Glutamatergic neuron (in vitro differentiated cells): ENCODE measurements at regions not wholly inside any gene's neighbourhood (a gene's known extent, or its start where the extent isn't known, plus 50 kb on each side); places are given as distances from the start of the nearest gene placed in this dataset.

Source experiments
- DNase-seq: peaks from one replicate; pipeline ENCODE4 v3.0.0; 2022
- H3K27ac Mint-ChIP-seq: one replicate; pipeline ENCODE4 v1.8.0; 2020; ENCODE audit warnings: mild to moderate bottlenecking, mixed read lengths, inconsistent platforms; ENCODE audit not compliant: unreplicated experiment
- H3K27me3 Mint-ChIP-seq: one replicate; pipeline ENCODE4 v1.8.0; 2020; ENCODE audit warnings: mild to moderate bottlenecking, moderate library complexity, mixed read lengths, inconsistent platforms; ENCODE audit not compliant: unreplicated experiment
- H3K36me3 Mint-ChIP-seq: one replicate; pipeline ENCODE4 v1.8.0; 2020; ENCODE audit warnings: mild to moderate bottlenecking, mixed read lengths, inconsistent platforms; ENCODE audit not compliant: unreplicated experiment
- H3K4me1 Mint-ChIP-seq: one replicate; pipeline ENCODE4 v1.8.0; 2020; ENCODE audit warnings: mild to moderate bottlenecking, low read depth, mixed read lengths, inconsistent platforms; ENCODE audit not compliant: unreplicated experiment
- H3K4me3 Mint-ChIP-seq: one replicate; pipeline ENCODE4 v1.8.0; 2020; ENCODE audit warnings: mild to moderate bottlenecking, mixed read lengths, inconsistent platforms; ENCODE audit not compliant: unreplicated experiment
- H3K9me3 Mint-ChIP-seq: one replicate; pipeline ENCODE4 v1.8.0; 2020; ENCODE audit warnings: mild to moderate bottlenecking, moderate library complexity, mixed read lengths, inconsistent platforms; ENCODE audit not compliant: unreplicated experiment
- TF ChIP-seq, protein P1 (sequence below): fragments of 200-600 bp; sonication (generic); IDR thresholded peaks from one replicate; pipeline ENCODE4 v1.5.0; 2021; ENCODE audit not compliant: partially characterized antibody, unreplicated experiment

DNA sequence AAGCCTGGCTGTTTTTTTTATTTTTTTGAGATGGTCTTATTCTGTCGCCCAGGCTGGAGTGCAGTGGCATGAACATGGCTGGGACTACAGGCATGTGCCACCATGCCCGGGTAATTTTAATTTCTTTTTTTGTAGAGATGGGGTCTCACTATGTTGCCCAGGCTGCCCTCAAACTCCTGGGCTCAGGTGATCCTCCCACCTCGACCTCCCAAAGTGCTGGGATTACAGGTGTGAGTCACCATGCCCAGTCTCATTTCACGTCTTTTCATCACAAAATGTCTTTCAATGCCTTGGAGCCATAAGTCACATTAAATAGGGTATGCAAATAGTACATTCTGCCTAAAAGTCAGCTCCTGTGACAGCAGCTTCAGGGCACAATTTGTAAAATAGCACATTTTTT, 52.8 kb downstream of the SOX2 start:
- no peak for DNase-seq
- H3K9me3 Mint-ChIP-seq: peaks cover 6% of the 10 kb centered on the region
- no peak overlapping the region for H3K4me3 Mint-ChIP-seq
- H3K4me1 Mint-ChIP-seq: peaks cover 2% of the 10 kb centered on the region
- H3K36me3 Mint-ChIP-seq: no peaks in the 10 kb centered on the region
- TF ChIP-seq, protein P1, sequence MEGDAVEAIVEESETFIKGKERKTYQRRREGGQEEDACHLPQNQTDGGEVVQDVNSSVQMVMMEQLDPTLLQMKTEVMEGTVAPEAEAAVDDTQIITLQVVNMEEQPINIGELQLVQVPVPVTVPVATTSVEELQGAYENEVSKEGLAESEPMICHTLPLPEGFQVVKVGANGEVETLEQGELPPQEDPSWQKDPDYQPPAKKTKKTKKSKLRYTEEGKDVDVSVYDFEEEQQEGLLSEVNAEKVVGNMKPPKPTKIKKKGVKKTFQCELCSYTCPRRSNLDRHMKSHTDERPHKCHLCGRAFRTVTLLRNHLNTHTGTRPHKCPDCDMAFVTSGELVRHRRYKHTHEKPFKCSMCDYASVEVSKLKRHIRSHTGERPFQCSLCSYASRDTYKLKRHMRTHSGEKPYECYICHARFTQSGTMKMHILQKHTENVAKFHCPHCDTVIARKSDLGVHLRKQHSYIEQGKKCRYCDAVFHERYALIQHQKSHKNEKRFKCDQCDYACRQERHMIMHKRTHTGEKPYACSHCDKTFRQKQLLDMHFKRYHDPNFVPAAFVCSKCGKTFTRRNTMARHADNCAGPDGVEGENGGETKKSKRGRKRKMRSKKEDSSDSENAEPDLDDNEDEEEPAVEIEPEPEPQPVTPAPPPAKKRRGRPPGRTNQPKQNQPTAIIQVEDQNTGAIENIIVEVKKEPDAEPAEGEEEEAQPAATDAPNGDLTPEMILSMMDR: no peak
- no peaks in the 10 kb centered on the region for H3K27me3 Mint-ChIP-seq
- H3K27ac Mint-ChIP-seq: no peak overlapping the region

DNA sequence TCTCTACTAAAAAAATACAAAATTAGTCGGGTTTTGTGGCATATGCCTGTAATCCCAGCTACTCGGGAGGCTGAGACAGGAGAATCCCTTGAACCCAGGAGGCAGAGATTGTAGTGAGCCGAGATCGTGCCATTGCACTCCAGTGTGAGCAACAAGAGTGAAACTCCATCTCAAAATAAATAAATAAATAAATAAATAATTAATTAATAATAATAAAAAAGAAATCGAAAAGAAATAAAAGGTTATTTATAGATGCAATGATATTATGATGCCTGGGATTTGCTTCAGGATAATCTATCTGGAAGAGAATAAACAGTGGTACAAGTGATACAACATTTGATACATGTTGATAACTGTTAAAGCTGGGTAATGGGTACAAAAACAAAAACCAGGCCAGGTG, 58.6 kb downstream of the SOX2 start:
- H3K27ac Mint-ChIP-seq: no peak overlapping the region
- peaks cover 3% of the 10 kb centered on the region for H3K27me3 Mint-ChIP-seq
- H3K4me3 Mint-ChIP-seq: no peak overlapping the region
- no peak for DNase-seq
- TF ChIP-seq, protein P1: no peak
- no peaks in the 10 kb centered on the region for H3K4me1 Mint-ChIP-seq
- H3K36me3 Mint-ChIP-seq: no peaks in the 10 kb centered on the region
- H3K9me3 Mint-ChIP-seq: peaks cover 4% of the 10 kb centered on the region

GRCh38 chr3:181771120-181771519, 59.4 kb downstream of the SOX2 start:
- no peaks in the 10 kb centered on the region for H3K4me1 Mint-ChIP-seq
- DNase-seq: no peak
- peaks cover 3% of the 10 kb centered on the region for H3K27me3 Mint-ChIP-seq
- no peak overlapping the region for H3K4me3 Mint-ChIP-seq
- H3K9me3 Mint-ChIP-seq: peaks cover 4% of the 10 kb centered on the region
- H3K27ac Mint-ChIP-seq: no peak overlapping the region
- H3K36me3 Mint-ChIP-seq: no peaks in the 10 kb centered on the region
- TF ChIP-seq, protein P1: no peak

DNA sequence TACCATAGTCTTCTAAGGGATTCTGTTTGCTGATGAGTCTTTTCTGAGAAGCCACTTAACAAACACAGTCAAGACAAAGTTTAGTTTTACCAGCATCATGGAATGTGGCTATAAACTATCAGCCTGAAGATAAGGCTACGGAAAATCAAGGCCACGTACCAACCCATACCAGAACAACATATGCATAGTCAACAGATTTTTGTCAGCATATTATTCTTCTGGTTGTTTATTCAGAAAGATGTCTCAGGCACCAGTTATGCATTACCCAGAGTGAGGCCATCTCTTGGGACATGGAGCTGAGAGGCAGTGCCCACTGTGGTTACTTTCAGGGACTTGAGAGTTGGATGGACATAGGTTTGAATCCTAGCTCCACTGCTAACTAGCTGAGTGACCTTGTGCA, 60.4 kb downstream of the SOX2 start:
- no peak for DNase-seq
- Mint-ChIP-seq H3K27me3 (peaks cover 3% of the 10 kb centered on the region), H3K27ac (no peak overlapping the region), H3K9me3 (peaks cover 4% of the 10 kb centered on the region), H3K4me3 (no peak overlapping the region), H3K4me1 (no peaks in the 10 kb centered on the region), H3K36me3 (no peaks in the 10 kb centered on the region)
- TF ChIP-seq, protein P1: no peak

DNA sequence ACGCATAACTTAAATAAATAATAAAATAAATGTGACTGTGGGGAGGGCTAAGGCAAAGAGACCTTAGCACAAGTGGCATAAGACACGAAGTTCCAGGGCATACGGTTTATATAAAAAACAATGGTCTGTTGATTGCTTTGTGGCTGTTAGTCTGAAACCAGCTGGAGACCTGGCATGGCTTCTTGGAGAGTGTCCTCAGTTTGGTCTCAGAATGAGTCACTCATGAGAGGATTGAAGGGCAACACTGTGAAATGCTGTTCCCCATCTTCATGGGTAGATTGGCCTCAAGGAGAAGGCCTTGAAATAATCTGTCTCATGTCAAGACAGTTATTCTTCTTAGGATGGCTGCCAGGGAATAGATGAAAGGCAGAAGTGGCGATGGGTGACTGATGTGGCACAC, 62.2 kb downstream of the SOX2 start:
- Mint-ChIP-seq H3K9me3 (peaks cover 4% of the 10 kb centered on the region), H3K4me3 (no peak overlapping the region), H3K27ac (no peak overlapping the region), H3K4me1 (peaks cover under 1% of the 10 kb centered on the region), H3K27me3 (peaks cover 3% of the 10 kb centered on the region), H3K36me3 (no peaks in the 10 kb centered on the region)
- DNase-seq: no peak
- TF ChIP-seq, protein P1: no peak
